Spleen (tissue), 11 donors: ENCODE measurements at regions not wholly inside any gene's neighbourhood (a gene's known extent, or its start where the extent isn't known, plus 50 kb on each side); places are given as distances from the start of the nearest gene placed in this dataset.

ENCODE experiments used
- DNase-seq: peaks from one replicate; pipeline ENCODE4 v3.0.0-alpha.2; 2020
- H3K27ac ChIP-seq, 8 donors: fragments of 200-600 bp; sonication (generic) in 7 of 8; 1 replicate in 4 of 8; 2 replicates in 4 of 8; pipeline versions ENCODE4 v1.5.0 to v1.8.0; 2016 to 2021; ENCODE audit warnings: inconsistent platforms in 4 of 8, mild to moderate bottlenecking in 4 of 8, moderate library complexity in 1 of 8
- H3K27me3 ChIP-seq, 7 donors: fragments of 200-600 bp; sonication (generic) in 6 of 7; replicated peaks in 1 of 7; 1 replicate in 4 of 7; 2 replicates in 3 of 7; pipeline versions ENCODE4 v1.5.0 to v1.8.0; 2016 to 2021; ENCODE audit warnings: inconsistent platforms in 3 of 7, mild to moderate bottlenecking in 1 of 7
- H3K36me3 ChIP-seq, 6 donors: fragments of 200-600 bp; sonication (generic) in 5 of 6; 1 replicate in 4 of 6; 2 replicates in 2 of 6; pipeline versions ENCODE4 v1.5.0 to v1.8.0; 2016 to 2021; ENCODE audit warnings: inconsistent platforms in 2 of 6
- H3K4me1 ChIP-seq, 6 donors: fragments of 200-600 bp; sonication (generic) in 5 of 6; 1 replicate in 3 of 6; 2 replicates in 3 of 6; pipeline versions ENCODE4 v1.5.0 to v1.8.0; 2016 to 2021; ENCODE audit warnings: inconsistent platforms in 3 of 6
- H3K4me3 ChIP-seq, 8 donors: fragments of 200-600 bp; sonication (generic) in 7 of 8; 1 replicate in 4 of 8; 2 replicates in 4 of 8; pipeline versions ENCODE4 v1.5.0 to v1.8.0; 2016 to 2021; ENCODE audit warnings: inconsistent platforms in 4 of 8, mild to moderate bottlenecking in 4 of 8, moderate library complexity in 2 of 8
- H3K9me3 ChIP-seq, 8 donors: fragments of 200-600 bp; sonication (generic) in 7 of 8; 1 replicate in 4 of 8; 2 replicates in 4 of 8; pipeline versions ENCODE4 v1.5.0 to v1.8.0; 2016 to 2021; ENCODE audit warnings: inconsistent platforms in 4 of 8
- POLR2A ChIP-seq, 3 donors: fragments of 450-650 bp; IDR thresholded peaks; one replicate each; pipeline ENCODE4 v1.5.1; 2017; ENCODE audit warnings: antibody characterized with exemption in 3 of 3, mild to moderate bottlenecking in 1 of 3
- POLR2AphosphoS5 ChIP-seq, 3 donors: sonication (generic); formaldehyde crosslinking; IDR thresholded peaks; one replicate each; pipeline ENCODE4 v1.5.1; 2017; ENCODE audit warnings: antibody characterized with exemption in 3 of 3
- WGBS, 5 donors: extraction: QIAGEN DNeasy Blood & Tissue Kit in 3 of 5; methylation state at CpG; one replicate each; pipeline versions ENCODE4 v1.1.5 to v1.1.7; 2013 to 2018; 5-methylcytosine and 5-hydroxymethylcytosine counted together
- intact Hi-C: fragments of 100-400 bp; cut with DNase I; formaldehyde crosslinking; loops from one replicate; pipeline ENCODE4 v1.15.0; 2023; ENCODE audit warnings: low total_unique reads
- TF ChIP-seq, protein P1 (sequence below), 11 experiments: fragments of 200-600 bp in 7 of 11; fragments of 450-650 bp in 4 of 11; sonication (generic) in 4 of 11; IDR thresholded peaks in 8 of 11; conservative IDR thresholded peaks in 3 of 11; 1 replicate in 7 of 11; 2 replicates in 4 of 11; pipeline versions ENCODE4 v1.4.0 to v1.8.0; 2016 to 2021; ENCODE audit warnings: antibody characterized with exemption in 11 of 11, inconsistent platforms in 4 of 11, mild to moderate bottlenecking in 1 of 11
- donor health status: healthy with polysubstance abuse.
- donor health status: DM: no; HTN: no; CAD: no; lungs with moderate emphysema.
- donor health status: DM: no; HTN: no; CAD: no.
- donor health status: Bipolar disorder and iron deficiency.
- donor health status: healthy.
- donor health status: DM: no; HTN: no; CAD: no.
- donor health status: DM: yes; HTN: yes; CAD: no.

DNA sequence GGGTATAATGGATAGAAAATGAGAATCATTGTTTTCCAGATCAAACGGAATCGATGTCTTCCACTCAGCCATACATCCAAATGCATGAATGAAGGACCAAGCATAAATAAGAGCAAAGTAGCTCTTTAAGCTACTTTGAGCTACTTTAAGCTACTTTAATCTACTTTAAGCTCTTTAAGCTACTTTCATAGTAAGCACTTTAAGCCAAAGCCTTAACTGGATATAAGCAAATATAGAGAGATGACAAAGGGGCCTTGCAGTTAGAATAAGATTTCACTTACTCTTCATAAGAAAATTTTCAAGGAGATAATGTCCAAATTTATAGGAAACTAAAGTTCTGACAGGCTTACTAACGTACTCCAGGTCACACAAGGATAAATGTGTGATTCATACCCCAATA is 355.6 kb upstream of the KITLG start:
- intact Hi-C loops = no loop called here
- H3K27ac ChIP-seq = no peak overlapping the region
- WGBS, 5 donors = 79 to 94% (median 83%) methylated on average over 3 of the region's 3 CpGs
- TF ChIP-seq, protein P1, sequence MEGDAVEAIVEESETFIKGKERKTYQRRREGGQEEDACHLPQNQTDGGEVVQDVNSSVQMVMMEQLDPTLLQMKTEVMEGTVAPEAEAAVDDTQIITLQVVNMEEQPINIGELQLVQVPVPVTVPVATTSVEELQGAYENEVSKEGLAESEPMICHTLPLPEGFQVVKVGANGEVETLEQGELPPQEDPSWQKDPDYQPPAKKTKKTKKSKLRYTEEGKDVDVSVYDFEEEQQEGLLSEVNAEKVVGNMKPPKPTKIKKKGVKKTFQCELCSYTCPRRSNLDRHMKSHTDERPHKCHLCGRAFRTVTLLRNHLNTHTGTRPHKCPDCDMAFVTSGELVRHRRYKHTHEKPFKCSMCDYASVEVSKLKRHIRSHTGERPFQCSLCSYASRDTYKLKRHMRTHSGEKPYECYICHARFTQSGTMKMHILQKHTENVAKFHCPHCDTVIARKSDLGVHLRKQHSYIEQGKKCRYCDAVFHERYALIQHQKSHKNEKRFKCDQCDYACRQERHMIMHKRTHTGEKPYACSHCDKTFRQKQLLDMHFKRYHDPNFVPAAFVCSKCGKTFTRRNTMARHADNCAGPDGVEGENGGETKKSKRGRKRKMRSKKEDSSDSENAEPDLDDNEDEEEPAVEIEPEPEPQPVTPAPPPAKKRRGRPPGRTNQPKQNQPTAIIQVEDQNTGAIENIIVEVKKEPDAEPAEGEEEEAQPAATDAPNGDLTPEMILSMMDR (IDR thresholded peaks at IDR 0.05 in 8 of 11, conservative IDR thresholded peaks at IDR 0.05 in 3 of 11) = no peak
- TF ChIP-seq POLR2A (IDR thresholded peaks at IDR 0.05) = no peak
- TF ChIP-seq POLR2AphosphoS5 (IDR thresholded peaks at IDR 0.05) = no peak
- DNase-seq = no peak
- no peak overlapping the region for H3K4me3 ChIP-seq
- H3K4me1 ChIP-seq = no peaks in the 10 kb centered on the region
- no peaks in the 10 kb centered on the region for H3K36me3 ChIP-seq
- no peaks in the 10 kb centered on the region for H3K27me3 ChIP-seq
- no peaks in the 10 kb centered on the region for H3K9me3 ChIP-seq

DNA sequence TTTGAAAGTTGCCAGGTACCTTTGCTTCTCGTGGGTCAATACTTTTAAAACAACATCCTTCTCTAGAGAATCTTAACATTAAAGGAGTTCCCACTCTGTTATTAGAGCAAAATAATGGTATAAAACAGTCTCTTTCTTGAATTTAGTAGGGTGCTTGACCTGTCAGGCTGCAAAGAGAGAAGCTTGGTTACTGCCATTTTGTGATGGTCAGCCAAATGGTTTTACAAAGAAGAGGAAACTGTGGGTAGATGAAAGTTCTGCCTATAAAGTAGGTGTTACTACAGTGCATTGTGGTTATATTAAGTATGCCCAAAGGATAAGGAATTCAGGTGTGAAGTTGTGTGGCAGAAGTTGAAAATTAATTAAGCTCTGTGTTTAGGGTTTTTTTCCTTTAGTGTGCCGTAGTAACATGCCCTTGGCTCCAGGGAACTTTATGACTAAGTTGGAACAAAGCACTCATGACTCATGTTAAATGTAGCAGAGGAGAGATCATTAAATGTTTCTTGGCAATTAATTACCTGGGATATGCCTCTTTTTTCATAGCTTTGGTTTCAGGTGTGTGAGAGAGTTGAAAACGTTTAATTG is 354.0 kb upstream of the KITLG start:
- H3K4me1 ChIP-seq = no peaks in the 10 kb centered on the region
- H3K9me3 ChIP-seq = no peaks in the 10 kb centered on the region
- DNase-seq = no peak
- H3K36me3 ChIP-seq = no peaks in the 10 kb centered on the region
- 77 to 84% (median 83%) methylated on average over 3 of the region's 3 CpGs for WGBS, 5 donors
- no peak overlapping the region for H3K4me3 ChIP-seq
- no peak overlapping the region for H3K27ac ChIP-seq
- no peaks in the 10 kb centered on the region for H3K27me3 ChIP-seq
- intact Hi-C loops = no loop called here
- no peak for TF ChIP-seq POLR2A (IDR thresholded peaks at IDR 0.05)
- TF ChIP-seq, protein P1 (IDR thresholded peaks at IDR 0.05 in 8 of 11, conservative IDR thresholded peaks at IDR 0.05 in 3 of 11) = no peak
- no peak for TF ChIP-seq POLR2AphosphoS5 (IDR thresholded peaks at IDR 0.05)

DNA sequence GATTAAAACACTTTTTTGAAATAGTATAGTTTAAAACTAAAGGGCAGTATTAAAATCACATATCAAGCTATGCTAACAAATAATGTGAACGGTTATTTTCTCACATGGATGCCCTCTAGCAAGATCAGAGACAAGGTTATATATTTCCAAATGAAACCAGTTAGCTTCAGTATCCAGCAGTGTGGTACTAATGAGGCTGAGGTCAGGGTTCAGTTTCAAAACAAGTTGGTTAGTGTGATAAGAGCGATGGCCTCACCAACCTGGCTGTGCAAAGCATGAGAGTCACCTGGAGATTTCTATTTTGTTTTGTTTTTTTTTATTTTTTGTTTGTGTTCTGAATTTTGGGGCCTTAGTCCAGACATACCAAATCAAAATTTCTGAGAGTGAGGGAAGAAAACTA is 352.2 kb upstream of the KITLG start:
- no peak overlapping the region for H3K27ac ChIP-seq
- intact Hi-C loops = no loop called here
- WGBS, 5 donors = 70 to 82% (median 79%) methylated on average over 2 of the region's 2 CpGs
- no peaks in the 10 kb centered on the region for H3K9me3 ChIP-seq
- TF ChIP-seq, protein P1 (IDR thresholded peaks at IDR 0.05 in 8 of 11, conservative IDR thresholded peaks at IDR 0.05 in 3 of 11) = no peak
- TF ChIP-seq POLR2AphosphoS5 (IDR thresholded peaks at IDR 0.05) (no peak), POLR2A (IDR thresholded peaks at IDR 0.05) (no peak)
- H3K36me3 ChIP-seq = no peaks in the 10 kb centered on the region
- no peak for DNase-seq
- H3K4me3 ChIP-seq = no peak overlapping the region
- H3K4me1 ChIP-seq = no peaks in the 10 kb centered on the region
- H3K27me3 ChIP-seq = no peaks in the 10 kb centered on the region

DNA sequence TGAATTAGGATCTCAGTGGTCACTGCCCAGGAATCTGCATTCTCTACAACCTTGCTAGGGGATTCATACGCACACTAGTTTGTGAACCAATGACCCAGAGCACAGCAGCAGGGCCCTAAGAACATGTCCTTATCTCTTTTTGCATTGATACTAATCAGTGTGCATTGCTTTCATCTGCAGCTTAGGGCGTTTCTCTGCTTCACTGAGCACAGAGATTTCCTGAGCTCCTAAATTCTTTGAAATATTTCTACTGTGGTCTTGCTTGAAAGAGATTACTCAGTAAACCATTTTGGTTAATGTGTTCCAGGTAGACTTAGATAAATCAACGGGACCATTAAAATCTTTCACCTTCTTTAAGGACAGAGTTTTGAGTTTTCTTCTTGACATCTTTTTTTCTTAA is 351.3 kb upstream of the KITLG start:
- Histone ChIP-seq H3K9me3 (no peaks in the 10 kb centered on the region), H3K4me1 (no peaks in the 10 kb centered on the region), H3K4me3 (no peak overlapping the region), H3K27ac (no peak overlapping the region), H3K27me3 (no peaks in the 10 kb centered on the region), H3K36me3 (no peaks in the 10 kb centered on the region)
- intact Hi-C loops = no loop called here
- WGBS, 5 donors = 66 to 80% (median 70%) methylated on average over 3 of the region's 3 CpGs
- DNase-seq = no peak
- TF ChIP-seq, protein P1 (IDR thresholded peaks at IDR 0.05 in 8 of 11, conservative IDR thresholded peaks at IDR 0.05 in 3 of 11) = no peak
- TF ChIP-seq POLR2AphosphoS5 (IDR thresholded peaks at IDR 0.05) (no peak), POLR2A (IDR thresholded peaks at IDR 0.05) (no peak)
